Common myeloid progenitor, CD34-positive (primary cell): ENCODE measurements at regions not wholly inside any gene's neighbourhood (a gene's known extent, or its start where the extent isn't known, plus 50 kb on each side); places are given as distances from the start of the nearest gene placed in this dataset.

ENCODE experiments used
- CTCF ChIA-PET: fragments of 350-600 bp; sonication (Branson Sonifier 250); formaldehyde crosslinking; loops from one replicate; lab custom pipeline; 2021; ENCODE audit warnings: antibody characterized with exemption; lab: Charles Lee
- POLR2A ChIA-PET: fragments of 350-600 bp; sonication (Branson Sonifier 250); formaldehyde crosslinking; loops from one replicate; lab custom pipeline; 2021; ENCODE audit warnings: antibody characterized with exemption; lab: Charles Lee
- DNase-seq, 3 donors: peaks; one replicate each; pipeline versions ENCODE4 v3.0.0 to v3.0.0-alpha.2; 2013
- H3K27ac ChIP-seq, 2 experiments: 1 replicate in 1 of 2; 2 replicates in 1 of 2; pipeline ENCODE4 v1.7.0; 2013; ENCODE audit warnings: inconsistent platforms in 2 of 2, low read length in 2 of 2, mild to moderate bottlenecking in 2 of 2, low read depth in 1 of 2, moderate library complexity in 1 of 2; ENCODE audit not compliant: severe bottlenecking in 2 of 2, insufficient read depth in 1 of 2, poor library complexity in 1 of 2
- H3K27me3 ChIP-seq, 5 experiments: replicated peaks in 2 of 5; 1 replicate in 3 of 5; 2 replicates in 2 of 5; pipeline versions ENCODE4 v1.6.1 to v1.7.0; 2013; ENCODE audit warnings: low read length in 4 of 5, mild to moderate bottlenecking in 2 of 5, moderate library complexity in 2 of 5, inconsistent platforms in 1 of 5; ENCODE audit not compliant: insufficient read depth in 5 of 5, control insufficient read depth in 4 of 5
- H3K36me3 ChIP-seq, 4 experiments: 1 replicate in 2 of 4; 2 replicates in 2 of 4; pipeline versions ENCODE4 v1.6.1 to v1.7.0; 2013; ENCODE audit warnings: low read length in 3 of 4, control low read depth in 1 of 4, mild to moderate bottlenecking in 1 of 4; ENCODE audit not compliant: control insufficient read depth in 4 of 4, insufficient read depth in 4 of 4
- H3K4me1 ChIP-seq, 4 experiments: 1 replicate in 3 of 4; 2 replicates in 1 of 4; pipeline versions ENCODE4 v1.6.1 to v1.7.1; 2013; ENCODE audit warnings: low read length in 3 of 4, mild to moderate bottlenecking in 3 of 4, control low read depth in 1 of 4, inconsistent platforms in 1 of 4, moderate library complexity in 1 of 4; ENCODE audit not compliant: control insufficient read depth in 4 of 4, insufficient read depth in 4 of 4; ENCODE audit errors: control extremely low read depth in 1 of 4
- H3K4me3 ChIP-seq, 7 experiments: 1 replicate in 4 of 7; 2 replicates in 3 of 7; pipeline versions ENCODE4 v1.5.1 to v1.7.0; 2013; ENCODE audit warnings: mild to moderate bottlenecking in 7 of 7, low read length in 6 of 7, moderate library complexity in 6 of 7, inconsistent platforms in 2 of 7, low read depth in 2 of 7, control low read depth in 1 of 7; ENCODE audit not compliant: insufficient read depth in 4 of 7, control insufficient read depth in 1 of 7; ENCODE audit errors: extremely low read depth in 1 of 7
- H3K9me3 ChIP-seq, 5 experiments: 1 replicate in 4 of 5; 2 replicates in 1 of 5; pipeline versions ENCODE4 v1.6.1 to v1.7.1; 2013; ENCODE audit warnings: low read length in 4 of 5, mild to moderate bottlenecking in 2 of 5, inconsistent platforms in 1 of 5, low read depth in 1 of 5, moderate library complexity in 1 of 5; ENCODE audit not compliant: control insufficient read depth in 4 of 5, insufficient read depth in 2 of 5; ENCODE audit errors: control extremely low read depth in 1 of 5
- WGBS: methylation state at CpG from one replicate; pipeline ENCODE4 v1.1.5; 2013; ENCODE audit not compliant: insufficient coverage; 5-methylcytosine and 5-hydroxymethylcytosine counted together

- Histone ChIP-seq H3K4me1 (peaks cover 0 to 3% (median 0%) of the 10 kb centered on the region in 4 experiments), H3K4me3 (no peak overlapping the region), H3K27ac (no peak overlapping the region), H3K9me3 (no peaks in the 10 kb centered on the region), H3K36me3 (no peaks in the 10 kb centered on the region), H3K27me3 (no peaks in the 10 kb centered on the region)
- CTCF ChIA-PET, result no interaction called here
- DNase-seq, result no peak
- WGBS, result 99% methylated on average over 5 of the region's 6 CpGs
- POLR2A ChIA-PET, result no interaction called here
These were observed 122.3 kb downstream of the QRSL1 start for GRCh38 chr6:106751501-106752252.

- WGBS, result 80% methylated on average over 1 of the region's 4 CpGs
- CTCF ChIA-PET, result no interaction called here
- no peaks in the 10 kb centered on the region for H3K9me3 ChIP-seq
- H3K27ac ChIP-seq, result no peak overlapping the region
- H3K36me3 ChIP-seq, result no peaks in the 10 kb centered on the region
- no peak overlapping the region for H3K4me3 ChIP-seq
- DNase-seq, result no peak
- POLR2A ChIA-PET, result no interaction called here
- H3K27me3 ChIP-seq, result no peaks in the 10 kb centered on the region
- H3K4me1 ChIP-seq, result peaks cover 0 to 3% (median 0%) of the 10 kb centered on the region in 4 experiments
These were observed 121.6 kb downstream of the QRSL1 start for GRCh38 chr6:106750946-106751345.

DNA sequence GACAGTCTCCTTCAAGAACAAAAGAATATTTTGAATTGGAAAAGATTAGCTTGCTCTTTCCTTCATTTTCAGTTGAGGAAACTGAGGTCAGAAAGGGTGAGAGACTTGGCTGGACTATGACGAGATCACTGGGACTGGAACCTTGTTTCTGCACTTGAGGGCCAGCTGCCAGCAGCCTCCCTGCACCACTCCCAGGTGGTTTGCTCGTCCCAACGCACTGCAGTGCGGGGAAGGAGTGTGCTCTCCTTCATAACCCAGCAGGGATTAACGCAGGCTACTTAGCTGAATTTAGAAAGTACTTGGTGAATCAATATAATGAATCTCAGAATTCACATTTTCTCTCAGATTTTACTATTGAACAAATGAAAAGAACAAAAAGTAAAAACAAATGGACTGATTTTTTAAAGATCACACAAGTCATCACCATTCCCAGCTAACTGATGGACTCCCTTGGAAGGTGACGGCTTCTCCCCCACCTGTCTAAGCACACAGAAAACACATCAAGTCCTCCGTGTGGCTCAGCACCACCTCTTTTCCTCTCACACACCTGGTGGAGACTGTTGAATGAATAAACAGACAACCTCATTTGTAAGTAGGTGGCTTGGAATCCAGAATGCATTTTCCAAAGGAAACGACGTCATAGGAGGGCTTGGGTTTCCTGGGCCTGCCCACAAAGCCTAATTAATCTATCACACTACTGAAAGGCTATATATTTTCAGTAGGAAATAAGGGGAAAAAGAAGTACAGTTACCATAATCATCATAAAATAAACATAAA, 121.0 kb downstream of the QRSL1 start:
- 59% methylated on average over 3 of the region's 9 CpGs for WGBS
- Histone ChIP-seq H3K9me3 (no peaks in the 10 kb centered on the region), H3K27ac (no peak overlapping the region), H3K4me1 (peaks cover 0 to 3% (median 0%) of the 10 kb centered on the region in 4 experiments), H3K27me3 (no peaks in the 10 kb centered on the region), H3K4me3 (no peak overlapping the region), H3K36me3 (no peaks in the 10 kb centered on the region)
- no peak for DNase-seq
- POLR2A ChIA-PET, result no interaction called here
- CTCF ChIA-PET, result no interaction called here

GRCh38 chr6:106749609-106750008, 120.2 kb downstream of the QRSL1 start:
- Histone ChIP-seq H3K27ac (no peak overlapping the region), H3K27me3 (no peaks in the 10 kb centered on the region), H3K9me3 (no peaks in the 10 kb centered on the region), H3K36me3 (no peaks in the 10 kb centered on the region), H3K4me3 (no peak overlapping the region), H3K4me1 (peaks cover 0 to 3% (median 0%) of the 10 kb centered on the region in 4 experiments)
- ChIA-PET POLR2A (no interaction called here), CTCF (no interaction called here)
- DNase-seq, result no peak
- WGBS, result 96% methylated on average over 3 of the region's 4 CpGs

DNA sequence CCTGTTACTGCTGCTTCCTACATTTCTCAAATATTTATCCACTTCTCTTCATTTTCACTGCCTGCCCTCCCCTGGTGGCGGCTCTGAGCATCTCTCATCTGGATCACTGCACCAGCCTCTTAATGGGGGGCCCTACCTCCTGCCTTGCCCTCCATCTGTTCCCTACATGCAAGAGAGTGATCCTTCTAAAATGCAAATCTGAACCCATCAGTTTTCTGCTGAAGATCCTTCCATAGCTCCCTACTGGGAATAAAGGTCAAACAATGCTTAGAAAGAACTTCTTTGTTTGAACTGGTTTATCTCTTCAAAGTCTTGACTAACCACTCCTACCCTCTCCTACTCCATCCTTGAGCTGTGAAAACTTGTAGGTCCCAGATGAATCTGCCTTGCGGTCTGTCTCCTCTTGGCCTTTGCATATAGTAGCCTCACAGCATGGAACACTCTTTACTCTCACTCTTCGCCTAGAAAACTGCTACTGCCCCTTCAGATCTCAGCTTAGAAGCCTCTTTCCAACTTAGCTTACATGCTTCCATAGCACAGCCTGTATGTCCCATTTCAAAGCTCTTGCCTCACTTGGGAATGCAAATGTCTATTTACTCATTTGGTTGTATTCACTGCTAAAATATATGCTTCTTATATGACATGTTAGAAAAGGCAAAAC, 119.3 kb downstream of the QRSL1 start:
- Histone ChIP-seq H3K4me3 (no peak overlapping the region), H3K36me3 (no peaks in the 10 kb centered on the region), H3K9me3 (peaks cover 0 to 5% (median 0%) of the 10 kb centered on the region in 5 experiments), H3K27me3 (no peaks in the 10 kb centered on the region), H3K27ac (no peak overlapping the region), H3K4me1 (peaks cover 0 to 3% (median 0%) of the 10 kb centered on the region in 4 experiments)
- POLR2A ChIA-PET, result no interaction called here
- 89% methylated on average over 2 of the region's 3 CpGs for WGBS
- DNase-seq, result no peak
- CTCF ChIA-PET, result no interaction called here

DNA sequence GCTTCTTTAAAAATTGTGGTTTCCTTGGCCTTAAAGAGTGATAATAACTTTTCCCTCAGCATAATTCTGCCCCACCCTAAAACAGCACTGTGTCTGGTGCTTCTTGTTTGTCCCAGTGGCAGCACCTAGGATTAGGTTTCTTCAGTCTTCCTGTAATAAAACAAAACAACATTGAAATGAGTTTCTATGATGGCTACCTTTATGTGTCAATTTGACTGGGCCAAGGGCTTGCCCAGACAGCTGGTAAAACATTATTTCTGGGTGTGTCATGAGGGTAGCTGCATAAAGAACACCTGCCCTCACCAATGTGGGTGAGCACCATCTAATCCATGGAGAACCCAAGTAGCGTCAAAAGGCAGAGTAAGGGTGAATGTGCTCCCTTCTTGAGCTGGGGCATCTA, 117.8 kb downstream of the QRSL1 start:
- Histone ChIP-seq H3K27me3 (no peaks in the 10 kb centered on the region), H3K4me3 (no peak overlapping the region), H3K9me3 (peaks cover 0 to 5% (median 0%) of the 10 kb centered on the region in 5 experiments), H3K27ac (no peak overlapping the region), H3K4me1 (peaks cover 0 to 3% (median 0%) of the 10 kb centered on the region in 4 experiments), H3K36me3 (no peaks in the 10 kb centered on the region)
- ChIA-PET CTCF (no interaction called here), POLR2A (no interaction called here)
- 100% methylated on average over 1 of the region's 1 CpG for WGBS
- no peak for DNase-seq
